IMR-90 (cell line): ENCODE measurements at regions not wholly inside any gene's neighbourhood (a gene's known extent, or its start where the extent isn't known, plus 50 kb on each side); places are given as distances from the start of the nearest gene placed in this dataset.

ENCODE experiments used
- ATAC-seq: fragments of 200-7000 bp; cut with Tn5 transposase; 2 replicates; pipeline ENCODE4 v1.9.1; 2020; ENCODE audit warnings: low read depth, mild to moderate bottlenecking, moderate library complexity
- BruUV-seq: library from RNA; stranded (reverse); fragments of 400-500 nt; replicated peaks from 2 replicates; lab custom pipeline; 2021; lab: Mats Ljungman, UMichigan
- CTCF ChIA-PET: fragments of 300-600 bp; formaldehyde crosslinking; extraction: SDS; loops from one replicate; lab custom pipeline; 2021; ENCODE audit warnings: antibody characterized with exemption; lab: Yijun Ruan, JAX
- POLR2A ChIA-PET: fragments of 300-600 bp; sonication (Branson Sonifier 250); formaldehyde crosslinking; loops from one replicate; lab custom pipeline; 2022; ENCODE audit warnings: antibody characterized with exemption; ENCODE audit not compliant: unreplicated experiment; lab: Charles Lee
- DNase-seq: peaks from one replicate; pipeline ENCODE4 v3.0.0; 2013
- H2AFZ ChIP-seq: replicated peaks from 2 replicates; pipeline ENCODE3; 2013; ENCODE audit warnings: low read length, mild to moderate bottlenecking; ENCODE audit not compliant: poor library complexity
- H2AK5ac ChIP-seq: 2 replicates; pipeline ENCODE4 v1.6.1; 2013; ENCODE audit warnings: low read depth, low read length, inconsistent platforms
- H2AK9ac ChIP-seq: replicated peaks from 2 replicates; pipeline ENCODE3; 2013; ENCODE audit warnings: mild to moderate bottlenecking, low read depth, low read length, moderate library complexity; ENCODE audit not compliant: poor library complexity
- H2BK120ac ChIP-seq: 2 replicates; pipeline ENCODE4 v1.6.1; 2013; ENCODE audit warnings: low read depth, low read length, inconsistent platforms
- H2BK15ac ChIP-seq: 3 replicates; pipeline ENCODE4 v1.6.1; 2013; ENCODE audit warnings: low read depth, low read length, inconsistent platforms
- H2BK20ac ChIP-seq: 2 replicates; pipeline ENCODE4 v1.6.1; 2013; ENCODE audit warnings: low read depth, mild to moderate bottlenecking, inconsistent platforms, low read length, moderate library complexity
- H2BK5ac ChIP-seq: 2 replicates; pipeline ENCODE4 v1.6.1; 2013; ENCODE audit warnings: mild to moderate bottlenecking, low read depth, low read length, inconsistent platforms; ENCODE audit not compliant: poor library complexity, severe bottlenecking
- H3K14ac ChIP-seq: replicated peaks from 2 replicates; pipeline ENCODE4 v1.6.1; 2013; ENCODE audit warnings: low read depth, low read length, inconsistent platforms
- H3K18ac ChIP-seq: 2 replicates; pipeline ENCODE4 v1.6.1; 2013; ENCODE audit warnings: low read depth, low read length, control low read depth
- H3K23ac ChIP-seq: 2 replicates; pipeline ENCODE4 v1.6.1; 2013; ENCODE audit warnings: low read depth, low read length, inconsistent platforms
- H3K27ac ChIP-seq: 2 replicates; pipeline ENCODE4 v1.5.1; 2013; ENCODE audit warnings: mild to moderate bottlenecking, control low read depth, low read length; ENCODE audit not compliant: insufficient read depth
- H3K27me3 ChIP-seq: 2 replicates; pipeline ENCODE4 v1.6.1; 2013; ENCODE audit warnings: low read length; ENCODE audit not compliant: control insufficient read depth, insufficient read depth
- H3K36me3 ChIP-seq: 2 replicates; pipeline ENCODE4 v1.6.1; 2013; ENCODE audit warnings: low read length, mixed read lengths; ENCODE audit not compliant: control insufficient read depth, insufficient read depth
- H3K4ac ChIP-seq: 2 replicates; pipeline ENCODE4 v1.6.1; 2013; ENCODE audit warnings: low read depth, low read length, inconsistent platforms
- H3K4me1 ChIP-seq: 2 replicates; pipeline ENCODE4 v1.6.1; 2013; ENCODE audit warnings: low read length, mixed read lengths; ENCODE audit not compliant: control insufficient read depth, insufficient read depth
- H3K4me2 ChIP-seq: 2 replicates; pipeline ENCODE4 v1.6.1; 2013; ENCODE audit warnings: low read depth, mild to moderate bottlenecking, control low read depth, low read length, moderate library complexity
- H3K4me3 ChIP-seq: 2 replicates; pipeline ENCODE4 v1.5.1; 2013; ENCODE audit warnings: low read depth, mild to moderate bottlenecking, control low read depth, low read length, moderate library complexity; ENCODE audit not compliant: insufficient read depth
- H3K56ac ChIP-seq: 2 replicates; pipeline ENCODE4 v1.6.1; 2013; ENCODE audit warnings: low read length, inconsistent platforms; ENCODE audit not compliant: insufficient read depth; ENCODE audit errors: extremely low read depth
- H3K79me1 ChIP-seq, 2 experiments: 2 replicates each; pipeline ENCODE4 v1.6.1; 2013; ENCODE audit warnings: low read length in 2 of 2, inconsistent platforms in 1 of 2, low read depth in 1 of 2
- H3K9ac ChIP-seq: 2 replicates; pipeline ENCODE4 v1.6.1; 2013; ENCODE audit warnings: low read depth, low read length, control low read depth
- H3K9me1 ChIP-seq: 2 replicates; pipeline ENCODE4 v1.6.1; 2013; ENCODE audit warnings: low read length, inconsistent platforms; ENCODE audit not compliant: insufficient read depth
- H3K9me3 ChIP-seq: 2 replicates; pipeline ENCODE4 v1.6.1; 2013; ENCODE audit warnings: low read length; ENCODE audit not compliant: control insufficient read depth, insufficient read depth
- H4K20me1 ChIP-seq: 2 replicates; pipeline ENCODE4 v1.6.1; 2013; ENCODE audit warnings: low read length, inconsistent platforms; ENCODE audit not compliant: insufficient read depth
- H4K5ac ChIP-seq: 2 replicates; pipeline ENCODE4 v1.6.1; 2013; ENCODE audit warnings: mild to moderate bottlenecking, low read depth, low read length, control low read depth
- H4K8ac ChIP-seq, 2 experiments: 2 replicates each; pipeline ENCODE4 v1.6.1; 2013; ENCODE audit warnings: low read depth in 2 of 2, low read length in 2 of 2, control low read depth in 1 of 2, inconsistent platforms in 1 of 2
- H4K91ac ChIP-seq: 2 replicates; pipeline ENCODE4 v1.6.1; 2013; ENCODE audit warnings: low read depth, low read length, inconsistent platforms; ENCODE audit not compliant: insufficient read depth
- BHLHE40 ChIP-seq: fragments of 150-350 bp; IDR thresholded peaks from 2 replicates; pipeline ENCODE4 v1.6.1; 2016; ENCODE audit warnings: mild to moderate bottlenecking, low read depth, low read length
- CEBPB ChIP-seq: IDR thresholded peaks from 2 replicates; pipeline ENCODE4 v1.6.1; 2012; ENCODE audit warnings: low read depth, low read length, improper control_type of control experiment
- CHD1 ChIP-seq: IDR thresholded peaks from 2 replicates; pipeline ENCODE4 v1.6.1; 2012; ENCODE audit warnings: low read depth, low read length, improper control_type of control experiment
- CTCF ChIP-seq: conservative IDR thresholded peaks from 2 replicates; pipeline ENCODE4 v1.5.1; 2012; ENCODE audit warnings: mild to moderate bottlenecking, low read depth, low read length, improper control_type of control experiment
- FOS ChIP-seq: fragments of 150-350 bp; IDR thresholded peaks from 2 replicates; pipeline ENCODE4 v1.6.1; 2016; ENCODE audit warnings: low read depth, low read length
- MAFK ChIP-seq: IDR thresholded peaks from 2 replicates; pipeline ENCODE4 v1.6.1; 2012; ENCODE audit warnings: low read depth, low read length, improper control_type of control experiment
- MAZ ChIP-seq: IDR thresholded peaks from 2 replicates; pipeline ENCODE4 v1.6.1; 2012; ENCODE audit warnings: low read depth, mild to moderate bottlenecking, low read length, improper control_type of control experiment, moderate library complexity, borderline replicate concordance
- MXI1 ChIP-seq: IDR thresholded peaks from 2 replicates; pipeline ENCODE4 v1.6.1; 2012; ENCODE audit warnings: low read depth, mild to moderate bottlenecking, low read length, moderate library complexity, borderline replicate concordance
- NFE2L2 ChIP-seq: fragments of 150-350 bp; IDR thresholded peaks from 2 replicates; pipeline ENCODE4 v1.6.1; 2016; ENCODE audit warnings: low read depth, mild to moderate bottlenecking, low read length
- POLR2A ChIP-seq: IDR thresholded peaks from 2 replicates; pipeline ENCODE4 v1.6.1; 2012; ENCODE audit warnings: mild to moderate bottlenecking, low read depth, low read length
- RAD21 ChIP-seq: IDR thresholded peaks from 2 replicates; pipeline ENCODE4 v1.6.1; 2012; ENCODE audit warnings: low read length, improper control_type of control experiment
- RCOR1 ChIP-seq: IDR thresholded peaks from 2 replicates; pipeline ENCODE4 v1.6.1; 2012; ENCODE audit warnings: mild to moderate bottlenecking, low read length, improper control_type of control experiment; ENCODE audit not compliant: insufficient replicate concordance
- RFX5 ChIP-seq: IDR thresholded peaks from 2 replicates; pipeline ENCODE4 v1.8.0; 2012; ENCODE audit warnings: low read depth, mild to moderate bottlenecking, low read length, moderate library complexity
- SMC3 ChIP-seq: fragments of 150-350 bp; IDR thresholded peaks from 2 replicates; pipeline ENCODE4 v1.6.1; 2016; ENCODE audit warnings: low read depth, mild to moderate bottlenecking, antibody characterized with exemption, low read length, moderate library complexity
- WGBS, 2 experiments: methylation state at CpG; one replicate each; pipeline versions ENCODE4 v1.1.5 to v1.1.7; 2013; ENCODE audit warnings: missing lambda C conversion rate in 2 of 2; ENCODE audit not compliant: insufficient read length in 1 of 2; ENCODE audit errors: extremely low coverage in 2 of 2; 5-methylcytosine and 5-hydroxymethylcytosine counted together
- dilution Hi-C: fragments of 300-500 bp; cut with HindIII; formaldehyde crosslinking; loops from one replicate; pipeline ENCODE4 v1.14.3; 2018; ENCODE audit warnings: low sequenced_read_pairs; ENCODE audit not compliant: unreplicated experiment
- in situ Hi-C: fragments of 300-500 bp; cut with MboI; formaldehyde crosslinking; loops from 3 replicates; pipeline ENCODE4 v1.14.3; 2019; ENCODE audit warnings: low sequenced_read_pairs, inconsistent platforms, mixed read lengths
- intact Hi-C: fragments of 100-400 bp; cut with micrococcal nuclease; formaldehyde crosslinking; loops from 2 replicates; pipeline ENCODE4 v1.10.0; 2022
- TF ChIP-seq, protein P1 (sequence below): fragments of 150-350 bp; IDR thresholded peaks from 2 replicates; pipeline ENCODE4 v1.6.1; 2017; ENCODE audit warnings: mild to moderate bottlenecking, antibody characterized with exemption, low read length, low read depth
- TF ChIP-seq, protein P2 (sequence below): fragments of 150-350 bp; IDR thresholded peaks from 2 replicates; pipeline ENCODE4 v1.6.1; 2016; ENCODE audit warnings: low read depth, mild to moderate bottlenecking, low read length, moderate library complexity, borderline replicate concordance

DNA sequence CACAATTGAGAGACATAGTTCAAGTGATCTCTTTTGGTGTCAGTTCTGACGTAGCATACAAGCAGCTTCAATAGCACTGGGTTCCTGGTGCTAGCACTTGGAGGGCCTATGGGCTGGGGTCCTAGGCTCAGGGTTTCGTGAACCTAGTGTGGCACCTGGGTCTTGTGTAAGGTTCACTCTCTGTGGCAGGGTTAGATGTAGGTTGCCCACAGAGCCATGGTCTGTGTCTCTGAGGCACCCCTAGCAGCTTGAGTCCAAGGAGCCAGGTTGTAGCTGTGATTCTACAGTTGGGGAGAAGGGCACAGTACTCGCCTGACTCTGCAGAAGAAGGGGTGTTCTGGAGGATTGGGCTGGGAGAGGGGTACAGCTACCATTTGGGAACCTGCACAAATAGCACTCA is 282.6 kb upstream of the LRRC3B start:
- Histone ChIP-seq H3K36me3 (no peaks in the 10 kb centered on the region), H4K8ac (no peak overlapping the region), H2BK120ac (no peak overlapping the region), H3K14ac (no peak overlapping the region), H3K79me1 (no peaks in the 10 kb centered on the region), H3K9me1 (no peaks in the 10 kb centered on the region), H3K4ac (no peak overlapping the region), H3K9ac (no peak overlapping the region), H2AK9ac (no peak overlapping the region), H2AFZ (no peak overlapping the region), H2BK20ac (no peak overlapping the region), H4K91ac (no peak overlapping the region), H3K9me3 (peaks cover 19% of the 10 kb centered on the region), H3K56ac (no peak overlapping the region), H4K20me1 (no peaks in the 10 kb centered on the region), H3K4me3 (no peak overlapping the region), H2BK15ac (no peak overlapping the region), H3K23ac (no peak overlapping the region), H3K4me1 (no peaks in the 10 kb centered on the region), H3K27ac (no peak overlapping the region), H3K27me3 (no peaks in the 10 kb centered on the region), H3K4me2 (no peak overlapping the region), H2AK5ac (no peak overlapping the region), H2BK5ac (no peak overlapping the region), H3K18ac (no peak overlapping the region), H4K5ac (no peak overlapping the region)
- ChIA-PET POLR2A (no interaction called here), CTCF (no interaction called here)
- BruUV-seq: no TSS peak
- TF ChIP-seq MAZ: no peak
- TF ChIP-seq, protein P1, sequence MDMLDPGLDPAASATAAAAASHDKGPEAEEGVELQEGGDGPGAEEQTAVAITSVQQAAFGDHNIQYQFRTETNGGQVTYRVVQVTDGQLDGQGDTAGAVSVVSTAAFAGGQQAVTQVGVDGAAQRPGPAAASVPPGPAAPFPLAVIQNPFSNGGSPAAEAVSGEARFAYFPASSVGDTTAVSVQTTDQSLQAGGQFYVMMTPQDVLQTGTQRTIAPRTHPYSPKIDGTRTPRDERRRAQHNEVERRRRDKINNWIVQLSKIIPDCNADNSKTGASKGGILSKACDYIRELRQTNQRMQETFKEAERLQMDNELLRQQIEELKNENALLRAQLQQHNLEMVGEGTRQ: no peak
- TF ChIP-seq RCOR1: no peak
- no peak for TF ChIP-seq MXI1
- TF ChIP-seq, protein P2, sequence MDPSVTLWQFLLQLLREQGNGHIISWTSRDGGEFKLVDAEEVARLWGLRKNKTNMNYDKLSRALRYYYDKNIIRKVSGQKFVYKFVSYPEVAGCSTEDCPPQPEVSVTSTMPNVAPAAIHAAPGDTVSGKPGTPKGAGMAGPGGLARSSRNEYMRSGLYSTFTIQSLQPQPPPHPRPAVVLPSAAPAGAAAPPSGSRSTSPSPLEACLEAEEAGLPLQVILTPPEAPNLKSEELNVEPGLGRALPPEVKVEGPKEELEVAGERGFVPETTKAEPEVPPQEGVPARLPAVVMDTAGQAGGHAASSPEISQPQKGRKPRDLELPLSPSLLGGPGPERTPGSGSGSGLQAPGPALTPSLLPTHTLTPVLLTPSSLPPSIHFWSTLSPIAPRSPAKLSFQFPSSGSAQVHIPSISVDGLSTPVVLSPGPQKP: no peak
- TF ChIP-seq FOS: no peak
- no peak for TF ChIP-seq CEBPB
- TF ChIP-seq CTCF: no peak
- no peak for TF ChIP-seq SMC3
- no peak for TF ChIP-seq POLR2A
- TF ChIP-seq MAFK: no peak
- no peak for TF ChIP-seq RAD21
- TF ChIP-seq RFX5: no peak
- no peak for TF ChIP-seq CHD1
- no peak for TF ChIP-seq NFE2L2
- TF ChIP-seq BHLHE40: no peak
- DNase-seq (no peak), ATAC-seq (no peak)
- dilution Hi-C loops (no loop called here), intact Hi-C loops (no loop called here), in situ Hi-C loops (no loop called here)
- WGBS, 2 experiments: 47% methylated on average over 2 of the region's 3 CpGs; no CpG with 5 or more reads in 1 of the 2 experiments
